ENCODE measurements at regions not wholly inside any gene's neighbourhood (a gene's known extent, or its start where the extent isn't known, plus 50 kb on each side); places are given as distances from the start of the nearest gene placed in this dataset.

DNA sequence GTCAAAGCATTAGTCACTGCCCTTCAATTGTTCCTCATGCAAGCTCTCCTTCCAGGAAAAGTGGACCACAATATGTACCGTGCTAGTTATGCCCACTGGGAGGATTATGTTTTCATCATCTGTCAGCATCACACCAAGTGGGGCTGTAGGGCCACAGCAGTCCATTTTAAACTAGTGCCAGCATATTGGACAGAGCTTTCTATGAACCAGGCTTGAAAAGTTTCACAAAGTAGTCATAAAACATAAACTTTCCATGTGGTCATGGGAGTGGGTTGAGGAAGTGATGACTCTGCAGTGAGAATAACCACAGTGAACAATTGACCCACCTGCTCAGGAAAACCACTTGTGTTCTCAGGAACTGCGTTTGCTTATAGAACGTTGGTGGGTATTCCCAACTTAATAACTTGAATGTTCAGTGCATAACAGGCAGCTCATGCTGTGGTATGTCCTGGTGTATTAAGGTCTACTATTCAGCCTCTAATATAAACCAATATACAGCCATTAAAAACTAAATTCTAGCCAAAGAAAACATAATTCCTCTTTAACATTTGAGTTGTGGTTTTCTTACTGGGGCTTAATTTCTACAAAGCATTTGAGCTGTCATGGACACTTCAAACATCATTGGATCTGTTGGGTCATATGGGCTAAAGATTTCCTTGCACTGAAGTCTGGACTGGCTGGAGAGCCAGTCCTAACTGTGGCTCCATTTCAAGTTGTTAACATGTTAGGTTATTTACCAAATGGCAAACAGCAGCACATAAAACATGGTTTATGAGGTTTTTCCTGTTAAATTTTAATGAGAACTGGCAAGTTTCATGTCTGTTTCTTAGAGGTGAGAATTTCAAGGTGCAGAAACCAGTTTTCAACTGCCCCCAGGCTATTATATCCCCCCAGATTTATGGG is 274.1 kb downstream of the OTOL1 start:
- TF ChIP-seq, protein P1, sequence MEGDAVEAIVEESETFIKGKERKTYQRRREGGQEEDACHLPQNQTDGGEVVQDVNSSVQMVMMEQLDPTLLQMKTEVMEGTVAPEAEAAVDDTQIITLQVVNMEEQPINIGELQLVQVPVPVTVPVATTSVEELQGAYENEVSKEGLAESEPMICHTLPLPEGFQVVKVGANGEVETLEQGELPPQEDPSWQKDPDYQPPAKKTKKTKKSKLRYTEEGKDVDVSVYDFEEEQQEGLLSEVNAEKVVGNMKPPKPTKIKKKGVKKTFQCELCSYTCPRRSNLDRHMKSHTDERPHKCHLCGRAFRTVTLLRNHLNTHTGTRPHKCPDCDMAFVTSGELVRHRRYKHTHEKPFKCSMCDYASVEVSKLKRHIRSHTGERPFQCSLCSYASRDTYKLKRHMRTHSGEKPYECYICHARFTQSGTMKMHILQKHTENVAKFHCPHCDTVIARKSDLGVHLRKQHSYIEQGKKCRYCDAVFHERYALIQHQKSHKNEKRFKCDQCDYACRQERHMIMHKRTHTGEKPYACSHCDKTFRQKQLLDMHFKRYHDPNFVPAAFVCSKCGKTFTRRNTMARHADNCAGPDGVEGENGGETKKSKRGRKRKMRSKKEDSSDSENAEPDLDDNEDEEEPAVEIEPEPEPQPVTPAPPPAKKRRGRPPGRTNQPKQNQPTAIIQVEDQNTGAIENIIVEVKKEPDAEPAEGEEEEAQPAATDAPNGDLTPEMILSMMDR (conservative IDR thresholded peaks at IDR 0.05; ENCODE audit: low read depth, low read length) = 0 out of 2 replicates have a peak, but pooled peaks have one; percentile 12
- TF ChIP-seq EZH2 (IDR thresholded peaks at IDR 0.05; ENCODE audit: low read length, unreplicated experiment) = no peak
- no peak for TF ChIP-seq EZH2phosphoT487 (IDR thresholded peaks at IDR 0.05; ENCODE audit: borderline replicate concordance, low read length)
